Adrenal gland (tissue), 9 donors: ENCODE measurements at regions not wholly inside any gene's neighbourhood (a gene's known extent, or its start where the extent isn't known, plus 50 kb on each side); places are given as distances from the start of the nearest gene placed in this dataset.

ENCODE experiments used
- DNase-seq, 7 donors: peaks; one replicate each; pipeline ENCODE4 v3.0.0-alpha.2; 2019 to 2020
- H3K27ac ChIP-seq, 5 donors: fragments of 200-600 bp; sonication (generic) in 4 of 5; 1 replicate in 3 of 5; 2 replicates in 2 of 5; pipeline versions ENCODE4 v1.5.1 to v1.8.0; 2016 to 2020; ENCODE audit warnings: mild to moderate bottlenecking in 1 of 5
- H3K27me3 ChIP-seq: fragments of 200-600 bp; 2 replicates; pipeline ENCODE4 v1.8.0; 2021
- H3K36me3 ChIP-seq, 2 donors: fragments of 200-600 bp; replicated peaks in 1 of 2; 1 replicate in 1 of 2; 2 replicates in 1 of 2; pipeline versions ENCODE4 v1.5.1 to v1.8.0; 2018 to 2022
- H3K4me1 ChIP-seq, 2 donors: fragments of 200-600 bp; replicated peaks in 1 of 2; 1 replicate in 1 of 2; 2 replicates in 1 of 2; pipeline versions ENCODE4 v1.5.1 to v1.8.0; 2018 to 2021
- H3K4me3 ChIP-seq, 4 donors: fragments of 200-600 bp; sonication (generic) in 3 of 4; one replicate each; pipeline ENCODE4 v1.5.1; 2016 to 2018
- H3K9me3 ChIP-seq, 3 donors: fragments of 200-600 bp; sonication (generic) in 1 of 3; replicated peaks in 1 of 3; 1 replicate in 2 of 3; 2 replicates in 1 of 3; pipeline versions ENCODE4 v1.5.1 to v1.8.0; 2016 to 2021
- POLR2A ChIP-seq, 2 donors: fragments of 450-650 bp; IDR thresholded peaks; one replicate each; pipeline ENCODE4 v1.6.1; 2017; ENCODE audit warnings: antibody characterized with exemption in 2 of 2, mild to moderate bottlenecking in 2 of 2, moderate library complexity in 1 of 2
- whole genome bisulfite sequencing, 4 donors: extraction: QIAGEN DNeasy Blood & Tissue Kit in 2 of 4; methylation state at CpG; one replicate each; pipeline versions ENCODE4 v1.1.5 to v1.1.7; 2013 to 2017; 5-methylcytosine and 5-hydroxymethylcytosine counted together
- intact Hi-C, 2 donors: fragments of 100-400 bp; cut with DNase I; formaldehyde crosslinking; loops; one replicate each; pipeline versions ENCODE4 v1.14.1 to v1.15.0; 2022 to 2023
- TF ChIP-seq, protein P1 (sequence below), 6 experiments: fragments of 450-650 bp in 4 of 6; fragments of 200-600 bp in 2 of 6; sonication (generic) in 1 of 6; IDR thresholded peaks; 1 replicate in 5 of 6; 2 replicates in 1 of 6; pipeline versions ENCODE4 v1.5.1 to v1.8.0; 2016 to 2021; ENCODE audit warnings: antibody characterized with exemption in 6 of 6, mild to moderate bottlenecking in 2 of 6, moderate library complexity in 1 of 6
- donor health status: healthy with polysubstance abuse.
- donor health status: Bipolar disorder and iron deficiency.
- donor health status: DM: yes; HTN: yes; CAD: no.
- donor health status: DM: no; HTN: no; CAD: no.
- donor health status: DM: no; HTN: no; CAD: no.

- H3K4me3 ChIP-seq, result no peak overlapping the region
- no peak overlapping the region for H3K27ac ChIP-seq
- intact Hi-C loops, result no loop called here
- no peak for TF ChIP-seq POLR2A (IDR thresholded peaks at IDR 0.05)
- TF ChIP-seq, protein P1, sequence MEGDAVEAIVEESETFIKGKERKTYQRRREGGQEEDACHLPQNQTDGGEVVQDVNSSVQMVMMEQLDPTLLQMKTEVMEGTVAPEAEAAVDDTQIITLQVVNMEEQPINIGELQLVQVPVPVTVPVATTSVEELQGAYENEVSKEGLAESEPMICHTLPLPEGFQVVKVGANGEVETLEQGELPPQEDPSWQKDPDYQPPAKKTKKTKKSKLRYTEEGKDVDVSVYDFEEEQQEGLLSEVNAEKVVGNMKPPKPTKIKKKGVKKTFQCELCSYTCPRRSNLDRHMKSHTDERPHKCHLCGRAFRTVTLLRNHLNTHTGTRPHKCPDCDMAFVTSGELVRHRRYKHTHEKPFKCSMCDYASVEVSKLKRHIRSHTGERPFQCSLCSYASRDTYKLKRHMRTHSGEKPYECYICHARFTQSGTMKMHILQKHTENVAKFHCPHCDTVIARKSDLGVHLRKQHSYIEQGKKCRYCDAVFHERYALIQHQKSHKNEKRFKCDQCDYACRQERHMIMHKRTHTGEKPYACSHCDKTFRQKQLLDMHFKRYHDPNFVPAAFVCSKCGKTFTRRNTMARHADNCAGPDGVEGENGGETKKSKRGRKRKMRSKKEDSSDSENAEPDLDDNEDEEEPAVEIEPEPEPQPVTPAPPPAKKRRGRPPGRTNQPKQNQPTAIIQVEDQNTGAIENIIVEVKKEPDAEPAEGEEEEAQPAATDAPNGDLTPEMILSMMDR (IDR thresholded peaks at IDR 0.05), result no peak
- H3K36me3 ChIP-seq, result no peaks in the 10 kb centered on the region
- WGBS, 4 donors, result 63 to 67% (median 64%) methylated on average over 6 of the region's 6 CpGs
- H3K9me3 ChIP-seq, result no peaks in the 10 kb centered on the region
- no peaks in the 10 kb centered on the region for H3K27me3 ChIP-seq
- no peak for DNase-seq
- no peaks in the 10 kb centered on the region for H3K4me1 ChIP-seq
These were observed 217.9 kb downstream of the SREK1 start for GRCh38 chr5:66362046-66362445.

- TF ChIP-seq, protein P1 (IDR thresholded peaks at IDR 0.05), result no peak
- TF ChIP-seq POLR2A (IDR thresholded peaks at IDR 0.05), result no peak
- Histone ChIP-seq H3K4me3 (no peak overlapping the region), H3K36me3 (no peaks in the 10 kb centered on the region), H3K27me3 (no peaks in the 10 kb centered on the region), H3K27ac (no peak overlapping the region), H3K4me1 (no peaks in the 10 kb centered on the region), H3K9me3 (no peaks in the 10 kb centered on the region)
- WGBS, 4 donors, result 80 to 88% (median 84%) methylated on average over 4 of the region's 4 CpGs
- intact Hi-C loops, result no loop called here
- DNase-seq, result no peak
These were observed 218.6 kb downstream of the SREK1 start for GRCh38 chr5:66362687-66363086.

DNA sequence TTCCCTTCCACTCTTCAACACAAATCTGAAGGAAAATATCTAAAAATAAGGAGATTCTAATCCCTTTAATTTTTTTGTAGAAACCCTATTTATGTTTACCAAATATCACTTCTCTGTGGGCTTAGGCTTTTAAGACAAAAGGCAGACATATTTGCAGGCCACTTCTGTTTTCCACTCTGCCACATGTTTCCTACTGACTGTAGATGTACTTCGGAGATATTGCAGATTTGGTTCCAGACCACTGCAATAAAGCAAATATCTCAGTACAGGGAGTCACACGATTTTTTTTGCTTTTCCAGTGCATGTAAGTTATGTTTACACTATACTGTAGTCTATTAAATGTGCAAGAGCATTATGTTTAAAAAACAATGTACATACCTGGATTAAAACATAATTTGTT lies 219.0 kb downstream of the SREK1 start:
- TF ChIP-seq, protein P1 (IDR thresholded peaks at IDR 0.05), result no peak
- no peak for TF ChIP-seq POLR2A (IDR thresholded peaks at IDR 0.05)
- H3K4me1 ChIP-seq, result no peaks in the 10 kb centered on the region
- DNase-seq, result no peak
- H3K27me3 ChIP-seq, result no peaks in the 10 kb centered on the region
- H3K9me3 ChIP-seq, result no peaks in the 10 kb centered on the region
- no peak overlapping the region for H3K4me3 ChIP-seq
- intact Hi-C loops, result no loop called here
- 41 to 50% (median 44%) methylated on average over 2 of the region's 2 CpGs for WGBS, 4 donors
- H3K36me3 ChIP-seq, result no peaks in the 10 kb centered on the region
- H3K27ac ChIP-seq, result no peak overlapping the region

DNA sequence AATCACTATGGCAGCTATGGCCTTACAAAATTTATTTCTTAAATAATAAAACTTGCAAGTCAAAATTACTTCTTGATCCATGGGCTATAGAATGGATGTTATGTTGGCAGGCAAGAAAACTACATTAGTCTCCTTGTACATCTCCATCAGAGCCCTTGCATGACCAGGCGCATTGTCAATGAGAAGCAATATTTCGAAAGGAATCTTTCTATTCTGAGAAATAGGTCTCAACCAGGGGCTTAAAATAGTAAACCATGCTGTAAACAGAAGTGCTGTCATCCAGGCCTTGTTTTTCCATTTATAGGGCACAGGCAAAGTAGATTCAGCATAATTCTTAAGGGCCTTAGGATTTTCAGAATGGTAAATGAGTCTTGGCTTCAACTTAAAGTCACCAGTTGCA lies 220.1 kb downstream of the SREK1 start:
- peaks cover 6% of the 10 kb centered on the region for H3K27me3 ChIP-seq
- DNase-seq, result no peak
- H3K4me3 ChIP-seq, result no peak overlapping the region
- H3K27ac ChIP-seq, result no peak overlapping the region
- no peaks in the 10 kb centered on the region for H3K36me3 ChIP-seq
- H3K9me3 ChIP-seq, result no peaks in the 10 kb centered on the region
- TF ChIP-seq, protein P1 (IDR thresholded peaks at IDR 0.05), result no peak
- TF ChIP-seq POLR2A (IDR thresholded peaks at IDR 0.05), result no peak
- no peaks in the 10 kb centered on the region for H3K4me1 ChIP-seq
- intact Hi-C loops, result no loop called here
- WGBS, 4 donors, result 86 to 94% (median 89%) methylated on average over 2 of the region's 2 CpGs
